ENCODE measurements at regions not wholly inside any gene's neighbourhood (a gene's known extent, or its start where the extent isn't known, plus 50 kb on each side); places are given as distances from the start of the nearest gene placed in this dataset.

- Mint-ChIP-seq H3K4me3 (no peak overlapping the region), H3K4me1 (peaks cover 8% of the 10 kb centered on the region), H3K9me3 (no peaks in the 10 kb centered on the region), H3K27ac (no peak overlapping the region), H3K36me3 (no peaks in the 10 kb centered on the region)
- no peak for ATAC-seq
- DNase-seq (ENCODE audit: low spot score in 2 of 2) = no peak
These were observed 55.4 kb upstream of the SCEL start for GRCh38 chr13:77480066-77480465.

- H3K27ac Mint-ChIP-seq = no peak overlapping the region
- H3K36me3 Mint-ChIP-seq = no peaks in the 10 kb centered on the region
- peaks cover 8% of the 10 kb centered on the region for H3K4me1 Mint-ChIP-seq
- H3K4me3 Mint-ChIP-seq = no peak overlapping the region
- DNase-seq (ENCODE audit: low spot score in 2 of 2) (no peak), ATAC-seq (no peak)
- no peaks in the 10 kb centered on the region for H3K9me3 Mint-ChIP-seq
These were observed 56.2 kb upstream of the SCEL start for GRCh38 chr13:77479326-77479725.

GRCh38 chr13:77477299-77477848, 58.1 kb upstream of the SCEL start:
- H3K27ac Mint-ChIP-seq = peak overlapping the region; percentile 80
- no peaks in the 10 kb centered on the region for H3K9me3 Mint-ChIP-seq
- peak overlapping the region; percentile 67 for H3K4me3 Mint-ChIP-seq
- peaks cover 8% of the 10 kb centered on the region for H3K4me1 Mint-ChIP-seq
- ATAC-seq (peak; percentile 76), DNase-seq (ENCODE audit: low spot score in 2 of 2) (no peak)
- no peaks in the 10 kb centered on the region for H3K36me3 Mint-ChIP-seq

- no peak overlapping the region for H3K27ac Mint-ChIP-seq
- DNase-seq (ENCODE audit: low spot score in 2 of 2) (no peak), ATAC-seq (no peak)
- no peak overlapping the region for H3K4me3 Mint-ChIP-seq
- H3K36me3 Mint-ChIP-seq = no peaks in the 10 kb centered on the region
- peaks cover 8% of the 10 kb centered on the region for H3K4me1 Mint-ChIP-seq
- H3K9me3 Mint-ChIP-seq = no peaks in the 10 kb centered on the region
These were observed 59.0 kb upstream of the SCEL start for GRCh38 chr13:77476456-77476855.

- DNase-seq (ENCODE audit: low spot score in 2 of 2) (no peak), ATAC-seq (no peak)
- H3K4me3 Mint-ChIP-seq = no peak overlapping the region
- peaks cover 8% of the 10 kb centered on the region for H3K4me1 Mint-ChIP-seq
- H3K27ac Mint-ChIP-seq = no peak overlapping the region
- no peaks in the 10 kb centered on the region for H3K9me3 Mint-ChIP-seq
- H3K36me3 Mint-ChIP-seq = no peaks in the 10 kb centered on the region
These were observed 60.0 kb upstream of the SCEL start for GRCh38 chr13:77475345-77476084.

- Mint-ChIP-seq H3K4me1 (no peaks in the 10 kb centered on the region), H3K27ac (no peak overlapping the region), H3K9me3 (no peaks in the 10 kb centered on the region), H3K36me3 (no peaks in the 10 kb centered on the region), H3K4me3 (no peak overlapping the region)
- no peak for DNase-seq (ENCODE audit: low spot score in 2 of 2)
- no peak for ATAC-seq
These were observed 64.5 kb upstream of the SCEL start for GRCh38 chr13:77470986-77471385.

GRCh38 chr13:77466753-77467422, 68.6 kb upstream of the SCEL start:
- H3K36me3 Mint-ChIP-seq = no peaks in the 10 kb centered on the region
- no peak for DNase-seq (ENCODE audit: low spot score in 2 of 2)
- ATAC-seq = no peak
- no peak overlapping the region for H3K4me3 Mint-ChIP-seq
- H3K4me1 Mint-ChIP-seq = no peaks in the 10 kb centered on the region
- H3K27ac Mint-ChIP-seq = no peak overlapping the region
- H3K9me3 Mint-ChIP-seq = no peaks in the 10 kb centered on the region

- H3K4me3 Mint-ChIP-seq = no peak overlapping the region
- H3K9me3 Mint-ChIP-seq = no peaks in the 10 kb centered on the region
- ATAC-seq (no peak), DNase-seq (ENCODE audit: low spot score in 2 of 2) (no peak)
- no peak overlapping the region for H3K27ac Mint-ChIP-seq
- H3K36me3 Mint-ChIP-seq = no peaks in the 10 kb centered on the region
- no peaks in the 10 kb centered on the region for H3K4me1 Mint-ChIP-seq
These were observed 69.8 kb upstream of the SCEL start for GRCh38 chr13:77465603-77466195.

- H3K4me3 Mint-ChIP-seq = no peak overlapping the region
- no peak for DNase-seq (ENCODE audit: low spot score in 2 of 2)
- H3K9me3 Mint-ChIP-seq = no peaks in the 10 kb centered on the region
- no peak for ATAC-seq
- H3K36me3 Mint-ChIP-seq = no peaks in the 10 kb centered on the region
- no peak overlapping the region for H3K27ac Mint-ChIP-seq
- no peaks in the 10 kb centered on the region for H3K4me1 Mint-ChIP-seq
These were observed 75.3 kb upstream of the SCEL start for GRCh38 chr13:77460195-77460594.

- no peak overlapping the region for H3K27ac Mint-ChIP-seq
These were observed 75.9 kb upstream of the SCEL start for GRCh38 chr13:77459592-77459991.

GRCh38 chr13:77458736-77459135, 76.8 kb upstream of the SCEL start:
- ATAC-seq (no peak), DNase-seq (ENCODE audit: low spot score in 2 of 2) (no peak)
- no peaks in the 10 kb centered on the region for H3K36me3 Mint-ChIP-seq
- no peaks in the 10 kb centered on the region for H3K4me1 Mint-ChIP-seq
- no peak overlapping the region for H3K27ac Mint-ChIP-seq
- H3K9me3 Mint-ChIP-seq = no peaks in the 10 kb centered on the region
- no peak overlapping the region for H3K4me3 Mint-ChIP-seq

More at GRCh38 chr13:77459592-77459991, 75.9 kb upstream of the SCEL start:
- DNase-seq (ENCODE audit: low spot score in 2 of 2) (no peak), ATAC-seq (no peak)
- H3K9me3 Mint-ChIP-seq = no peaks in the 10 kb centered on the region
- no peaks in the 10 kb centered on the region for H3K36me3 Mint-ChIP-seq
- H3K4me1 Mint-ChIP-seq = no peaks in the 10 kb centered on the region
- H3K4me3 Mint-ChIP-seq = no peak overlapping the region

GRCh38 chr13:77457966-77458365, 77.5 kb upstream of the SCEL start:
- Mint-ChIP-seq H3K4me3 (no peak overlapping the region), H3K4me1 (no peaks in the 10 kb centered on the region), H3K9me3 (no peaks in the 10 kb centered on the region), H3K36me3 (no peaks in the 10 kb centered on the region), H3K27ac (no peak overlapping the region)
- ATAC-seq (no peak), DNase-seq (ENCODE audit: low spot score in 2 of 2) (no peak)

- no peaks in the 10 kb centered on the region for H3K36me3 Mint-ChIP-seq
- DNase-seq (ENCODE audit: low spot score in 2 of 2) = no peak
- no peak overlapping the region for H3K27ac Mint-ChIP-seq
- H3K4me3 Mint-ChIP-seq = no peak overlapping the region
- H3K4me1 Mint-ChIP-seq = no peaks in the 10 kb centered on the region
- ATAC-seq = no peak
- H3K9me3 Mint-ChIP-seq = no peaks in the 10 kb centered on the region
These were observed 79.2 kb upstream of the SCEL start for GRCh38 chr13:77456271-77456670.

- Mint-ChIP-seq H3K27ac (no peak overlapping the region), H3K9me3 (no peaks in the 10 kb centered on the region), H3K4me3 (no peak overlapping the region), H3K36me3 (no peaks in the 10 kb centered on the region), H3K4me1 (no peaks in the 10 kb centered on the region)
- DNase-seq (ENCODE audit: low spot score in 2 of 2) (no peak), ATAC-seq (no peak)
These were observed 86.2 kb upstream of the SCEL start for GRCh38 chr13:77449265-77449664.

GRCh38 chr13:77448689-77449088, 86.8 kb upstream of the SCEL start:
- H3K4me3 Mint-ChIP-seq = no peak overlapping the region
- H3K27ac Mint-ChIP-seq = no peak overlapping the region
- DNase-seq (ENCODE audit: low spot score in 2 of 2) (no peak), ATAC-seq (no peak)
- H3K4me1 Mint-ChIP-seq = peaks cover under 1% of the 10 kb centered on the region
- H3K9me3 Mint-ChIP-seq = no peaks in the 10 kb centered on the region
- no peaks in the 10 kb centered on the region for H3K36me3 Mint-ChIP-seq

- H3K27ac Mint-ChIP-seq = no peak overlapping the region
These were observed 92.0 kb upstream of the SCEL start for GRCh38 chr13:77443511-77443910.

More at GRCh38 chr13:77443511-77443910, 92.0 kb upstream of the SCEL start:
- DNase-seq (ENCODE audit: low spot score in 2 of 2) (no peak), ATAC-seq (peak; percentile 74)
- Mint-ChIP-seq H3K4me3 (no peak overlapping the region), H3K4me1 (peaks cover 16% of the 10 kb centered on the region), H3K9me3 (peaks cover 3% of the 10 kb centered on the region), H3K36me3 (no peaks in the 10 kb centered on the region)

Data from stimulated activated effector memory CD8-positive, alpha-beta T cell treated with anti-CD3 and anti-CD28 coated beads, Interleukin-12 subunit alpha, Interleukin-12 subunit beta, amount 100 ng/mL, for 72 hours (primary cell).